GM12874 (cell line): ENCODE measurements at regions not wholly inside any gene's neighbourhood (a gene's known extent, or its start where the extent isn't known, plus 50 kb on each side); places are given as distances from the start of the nearest gene placed in this dataset.

ENCODE experiments used
- TF ChIP-seq, protein P1 (sequence below): IDR thresholded peaks from 2 replicates; pipeline ENCODE4 v1.5.1; 2011; ENCODE audit warnings: low read depth, mild to moderate bottlenecking, control low read depth, low read length, moderate library complexity; ENCODE audit not compliant: insufficient read depth

DNA sequence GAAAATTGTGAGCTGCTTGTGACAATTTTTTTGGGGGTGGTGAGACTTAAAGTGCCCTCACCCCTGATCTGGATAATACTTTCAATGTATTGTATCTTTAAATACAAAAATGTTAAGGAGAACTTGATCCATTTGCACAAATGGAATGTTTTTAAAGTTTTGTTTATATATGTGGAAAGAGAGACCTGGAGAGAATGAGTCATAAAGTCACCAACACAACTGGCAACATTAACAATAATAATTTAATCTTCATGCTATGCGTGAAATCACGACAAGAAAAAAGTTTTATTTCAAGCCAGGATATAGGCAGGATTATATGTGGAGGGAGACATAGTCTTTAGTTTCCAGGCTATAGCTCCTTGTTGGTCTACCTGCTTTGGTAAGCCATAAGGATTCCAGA lies 537.5 kb downstream of the GPAM start:
- TF ChIP-seq, protein P1, sequence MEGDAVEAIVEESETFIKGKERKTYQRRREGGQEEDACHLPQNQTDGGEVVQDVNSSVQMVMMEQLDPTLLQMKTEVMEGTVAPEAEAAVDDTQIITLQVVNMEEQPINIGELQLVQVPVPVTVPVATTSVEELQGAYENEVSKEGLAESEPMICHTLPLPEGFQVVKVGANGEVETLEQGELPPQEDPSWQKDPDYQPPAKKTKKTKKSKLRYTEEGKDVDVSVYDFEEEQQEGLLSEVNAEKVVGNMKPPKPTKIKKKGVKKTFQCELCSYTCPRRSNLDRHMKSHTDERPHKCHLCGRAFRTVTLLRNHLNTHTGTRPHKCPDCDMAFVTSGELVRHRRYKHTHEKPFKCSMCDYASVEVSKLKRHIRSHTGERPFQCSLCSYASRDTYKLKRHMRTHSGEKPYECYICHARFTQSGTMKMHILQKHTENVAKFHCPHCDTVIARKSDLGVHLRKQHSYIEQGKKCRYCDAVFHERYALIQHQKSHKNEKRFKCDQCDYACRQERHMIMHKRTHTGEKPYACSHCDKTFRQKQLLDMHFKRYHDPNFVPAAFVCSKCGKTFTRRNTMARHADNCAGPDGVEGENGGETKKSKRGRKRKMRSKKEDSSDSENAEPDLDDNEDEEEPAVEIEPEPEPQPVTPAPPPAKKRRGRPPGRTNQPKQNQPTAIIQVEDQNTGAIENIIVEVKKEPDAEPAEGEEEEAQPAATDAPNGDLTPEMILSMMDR, result no peak

DNA sequence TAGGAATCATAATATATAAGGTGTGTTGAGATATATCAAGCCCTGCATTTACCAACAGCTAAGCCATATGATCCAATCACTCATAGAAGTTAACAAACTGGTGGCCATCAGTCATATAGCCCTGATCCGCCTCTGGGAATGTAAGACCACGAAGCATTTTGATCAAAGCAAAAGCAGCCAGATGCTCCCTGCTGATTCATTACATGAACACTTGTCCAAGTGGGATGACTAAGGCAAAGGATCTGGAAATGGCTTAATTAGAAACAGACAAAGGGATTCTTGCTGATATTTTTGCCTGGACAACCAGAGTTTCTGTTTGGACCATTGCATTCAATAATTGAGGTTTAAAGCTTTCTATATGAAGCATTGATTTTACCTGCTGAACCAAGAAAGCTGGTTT lies 535.5 kb downstream of the GPAM start:
- TF ChIP-seq, protein P1, result no peak

DNA sequence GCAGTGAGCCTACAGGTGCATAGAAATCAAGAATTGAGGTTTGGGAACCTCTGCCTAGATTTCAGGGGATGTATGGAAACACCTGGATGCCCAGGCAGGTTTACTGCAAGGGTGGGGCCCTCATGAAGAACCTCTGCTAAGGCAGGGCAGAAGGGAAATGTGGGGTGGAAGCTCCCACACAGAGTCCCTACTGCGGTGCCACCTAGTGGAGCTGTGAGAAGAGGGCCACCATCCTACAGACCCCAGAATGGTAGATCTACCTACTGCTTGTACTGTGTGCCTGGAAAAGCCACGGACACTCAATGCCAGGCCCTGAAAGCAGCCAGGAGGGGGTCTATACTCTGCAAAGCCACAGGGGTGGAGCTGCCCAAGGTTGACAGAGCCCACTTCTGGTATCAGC lies 533.5 kb downstream of the GPAM start:
- TF ChIP-seq, protein P1, result 0 out of 2 replicates have a peak, but pooled peaks have one; percentile 8

DNA sequence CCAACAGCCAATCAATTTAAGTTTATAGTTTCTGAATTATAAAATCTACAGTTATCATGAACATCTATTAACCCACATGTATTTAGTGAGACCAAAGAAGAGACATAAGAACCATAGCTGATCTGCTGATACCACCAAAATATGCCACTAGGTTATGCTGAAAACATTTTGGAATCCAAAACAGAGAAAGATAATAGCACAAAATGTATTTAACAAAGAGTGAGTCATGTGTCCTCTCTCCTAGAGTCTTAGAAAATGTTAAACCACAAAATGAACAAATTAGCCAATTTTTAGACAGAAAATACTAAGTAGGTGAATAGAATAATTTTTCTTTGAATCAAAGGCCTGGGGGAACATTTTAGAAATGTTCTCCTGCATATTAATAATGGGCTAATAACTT lies 527.5 kb downstream of the GPAM start:
- TF ChIP-seq, protein P1, result no peak

DNA sequence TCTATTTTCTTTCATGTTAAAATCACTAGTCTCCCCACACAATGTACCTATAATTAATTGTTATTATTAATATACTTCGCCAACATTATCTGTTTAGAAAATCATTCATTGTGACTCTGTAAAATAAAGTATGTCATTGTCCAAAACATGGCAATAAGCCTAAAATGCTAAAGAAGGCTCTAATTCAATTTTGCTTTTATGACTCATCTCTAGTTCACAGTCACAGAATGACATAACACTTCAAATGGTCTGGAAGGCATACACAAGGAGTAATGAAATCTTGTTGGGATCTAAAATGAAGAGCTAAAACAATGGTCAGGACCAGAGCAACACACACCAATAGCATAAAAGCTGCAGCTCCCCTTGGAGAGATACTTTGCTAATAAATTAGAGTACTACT lies 505.8 kb downstream of the GPAM start:
- TF ChIP-seq, protein P1, result no peak

DNA sequence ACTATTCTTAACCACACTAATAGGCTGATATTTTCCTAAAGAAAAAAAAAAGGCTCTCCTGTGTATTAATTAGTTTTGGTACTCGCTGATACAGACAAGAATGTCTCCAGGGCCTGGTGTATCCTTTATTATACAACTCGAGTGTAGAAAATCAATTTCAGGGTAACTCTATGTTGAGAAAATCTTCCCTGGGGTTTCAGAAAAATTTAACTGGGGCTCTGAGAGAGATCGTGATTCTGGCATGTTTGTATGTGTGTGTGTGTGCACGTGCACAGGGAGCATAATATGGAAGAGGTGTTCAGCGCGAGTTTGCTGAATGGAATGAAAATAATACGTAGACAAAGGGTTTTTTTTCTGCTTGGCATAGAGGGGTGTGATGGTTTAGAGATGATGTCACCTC lies 496.8 kb downstream of the GPAM start:
- TF ChIP-seq, protein P1, result no peak

DNA sequence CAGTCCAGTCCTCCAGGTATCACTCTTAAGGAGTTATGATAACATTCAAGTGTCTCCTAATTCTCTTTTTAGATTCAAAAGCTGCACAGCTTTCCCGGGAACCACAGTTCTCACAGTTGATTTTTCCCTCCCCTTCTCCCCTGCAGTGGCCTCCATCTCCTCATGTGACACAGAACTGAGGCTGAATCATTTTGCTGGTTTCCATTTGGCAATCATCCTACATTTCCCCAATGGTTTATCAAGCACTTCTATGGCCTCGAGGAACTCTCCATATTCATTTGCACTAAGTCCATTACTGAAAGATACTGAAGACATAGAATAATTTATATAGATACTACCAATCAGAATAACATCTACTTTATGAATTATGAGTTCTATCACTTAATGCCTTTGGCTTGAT lies 484.9 kb downstream of the GPAM start:
- TF ChIP-seq, protein P1, result no peak

DNA sequence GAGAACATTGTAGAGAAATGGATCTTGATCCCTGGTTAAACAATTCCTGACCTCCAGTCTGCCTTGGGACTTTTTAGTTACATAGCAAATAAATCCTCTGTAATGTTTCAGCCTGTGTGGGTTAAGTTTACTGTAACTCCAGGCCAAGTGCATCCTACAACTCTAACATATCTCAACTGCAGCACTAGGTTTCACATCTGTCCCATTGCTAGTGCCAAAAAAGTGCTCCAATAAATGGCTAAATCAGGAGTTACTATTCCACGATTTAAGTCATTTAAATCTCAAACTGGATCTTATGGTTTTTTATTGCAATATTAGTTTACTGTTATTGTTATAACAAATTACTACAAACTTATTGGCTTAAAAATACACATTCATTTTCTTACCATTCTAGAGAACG lies 479.6 kb downstream of the GPAM start:
- TF ChIP-seq, protein P1, result no peak
